ENCODE measurements at regions not wholly inside any gene's neighbourhood (a gene's known extent, or its start where the extent isn't known, plus 50 kb on each side); places are given as distances from the start of the nearest gene placed in this dataset.
A peak's percentile ranks its signal among the peaks of the same experiment; 100 is the strongest.

DNA sequence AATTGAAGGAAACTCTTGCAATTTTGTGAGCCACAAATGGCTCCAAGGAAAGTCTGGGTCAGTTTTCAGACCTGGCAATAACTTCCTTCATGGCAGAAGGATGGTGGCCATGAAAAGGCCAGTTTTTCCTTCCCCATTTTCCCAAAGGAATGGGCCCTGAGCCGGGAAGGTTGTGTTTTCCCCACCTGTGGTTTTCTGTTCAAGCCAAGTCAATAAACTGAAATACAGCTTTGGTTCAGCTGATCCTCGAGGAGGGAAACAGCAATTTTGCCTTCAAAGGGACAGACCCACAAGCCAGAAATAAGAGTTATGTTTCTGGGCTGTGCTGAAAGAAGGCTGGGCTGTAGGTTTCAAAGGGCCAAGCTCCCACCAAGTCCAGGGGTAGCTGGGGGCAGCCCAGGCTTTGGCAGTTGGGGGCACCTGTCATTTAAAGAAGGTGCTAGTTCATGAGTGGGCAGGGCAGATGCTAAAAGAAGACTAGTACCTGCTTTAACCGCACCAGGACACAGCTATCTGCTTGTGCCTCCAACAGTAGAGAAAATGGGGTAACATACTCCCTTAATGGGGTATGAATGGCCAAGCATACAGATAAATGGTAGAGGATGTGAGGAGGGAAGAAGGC lies 97.0 kb downstream of the TTC32 start:
- Histone ChIP-seq H3K4me1 (no peaks in the 10 kb centered on the region), H3K27me3 (no peaks in the 10 kb centered on the region), H3K4me3 (no peak overlapping the region), H3K27ac (no peak overlapping the region), H3K36me3 (no peaks in the 10 kb centered on the region), H3K9me3 (no peaks in the 10 kb centered on the region)
- ATAC-seq (ENCODE audit: low FRiP score in 2 of 2): no peak
- WGBS, 2 donors: 83 to 86% methylated on average over 3 of the region's 3 CpGs
- TF ChIP-seq EP300 (IDR thresholded peaks at IDR 0.05) (no peak), POLR2AphosphoS5 (IDR thresholded peaks at IDR 0.05) (no peak), POLR2A (IDR thresholded peaks at IDR 0.05) (no peak)
- TF ChIP-seq, protein P1, sequence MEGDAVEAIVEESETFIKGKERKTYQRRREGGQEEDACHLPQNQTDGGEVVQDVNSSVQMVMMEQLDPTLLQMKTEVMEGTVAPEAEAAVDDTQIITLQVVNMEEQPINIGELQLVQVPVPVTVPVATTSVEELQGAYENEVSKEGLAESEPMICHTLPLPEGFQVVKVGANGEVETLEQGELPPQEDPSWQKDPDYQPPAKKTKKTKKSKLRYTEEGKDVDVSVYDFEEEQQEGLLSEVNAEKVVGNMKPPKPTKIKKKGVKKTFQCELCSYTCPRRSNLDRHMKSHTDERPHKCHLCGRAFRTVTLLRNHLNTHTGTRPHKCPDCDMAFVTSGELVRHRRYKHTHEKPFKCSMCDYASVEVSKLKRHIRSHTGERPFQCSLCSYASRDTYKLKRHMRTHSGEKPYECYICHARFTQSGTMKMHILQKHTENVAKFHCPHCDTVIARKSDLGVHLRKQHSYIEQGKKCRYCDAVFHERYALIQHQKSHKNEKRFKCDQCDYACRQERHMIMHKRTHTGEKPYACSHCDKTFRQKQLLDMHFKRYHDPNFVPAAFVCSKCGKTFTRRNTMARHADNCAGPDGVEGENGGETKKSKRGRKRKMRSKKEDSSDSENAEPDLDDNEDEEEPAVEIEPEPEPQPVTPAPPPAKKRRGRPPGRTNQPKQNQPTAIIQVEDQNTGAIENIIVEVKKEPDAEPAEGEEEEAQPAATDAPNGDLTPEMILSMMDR (IDR thresholded peaks at IDR 0.05): no peak
- no peak for DNase-seq

DNA sequence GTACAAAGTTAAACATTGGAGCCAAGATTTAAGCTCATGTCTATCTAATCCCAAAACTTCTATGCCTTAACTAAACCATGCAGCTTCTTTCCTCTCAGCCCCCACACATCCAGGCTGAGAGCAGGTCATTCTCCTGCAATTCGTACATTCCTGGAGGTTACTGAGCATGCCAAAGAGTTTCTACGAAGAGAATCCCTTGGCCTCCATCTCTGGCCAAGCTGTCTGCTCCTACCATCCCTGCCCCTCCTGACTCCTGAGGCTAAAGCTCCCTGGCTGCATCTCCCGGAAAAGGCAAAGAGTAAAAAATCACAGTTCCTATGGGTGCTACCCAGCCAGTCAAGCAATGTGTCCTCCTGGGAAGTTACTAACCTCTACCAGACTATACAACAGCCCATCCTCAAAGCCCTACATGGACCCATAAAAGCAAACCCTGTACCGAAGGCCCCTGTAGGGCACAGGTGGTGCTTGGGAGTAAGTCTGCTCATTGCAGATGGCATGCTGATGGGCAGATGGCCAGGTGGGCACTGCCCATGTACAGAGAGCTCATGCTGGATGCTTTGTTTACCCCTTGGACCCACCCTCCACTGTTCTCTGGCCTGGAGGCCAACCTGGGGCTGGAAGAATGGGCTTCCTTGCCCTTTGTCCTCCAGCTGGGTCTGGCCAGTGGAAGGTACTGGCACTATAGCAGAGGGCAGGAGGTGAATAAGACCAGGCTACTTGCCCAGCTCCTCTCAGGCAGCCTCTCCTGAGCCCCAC lies 99.5 kb downstream of the TTC32 start:
- Histone ChIP-seq H3K4me1 (no peaks in the 10 kb centered on the region), H3K4me3 (no peak overlapping the region), H3K36me3 (no peaks in the 10 kb centered on the region), H3K9me3 (no peaks in the 10 kb centered on the region), H3K27ac (no peak overlapping the region), H3K27me3 (no peaks in the 10 kb centered on the region)
- no peak for TF ChIP-seq POLR2AphosphoS5 (IDR thresholded peaks at IDR 0.05)
- no peak for TF ChIP-seq EP300 (IDR thresholded peaks at IDR 0.05)
- TF ChIP-seq, protein P1 (IDR thresholded peaks at IDR 0.05): no peak
- TF ChIP-seq POLR2A (IDR thresholded peaks at IDR 0.05): no peak
- peak in 1 of 2 donors; percentile 34 for ATAC-seq (ENCODE audit: low FRiP score in 2 of 2)
- no peak for DNase-seq
- WGBS, 2 donors: 86 to 87% methylated on average over 4 of the region's 4 CpGs

DNA sequence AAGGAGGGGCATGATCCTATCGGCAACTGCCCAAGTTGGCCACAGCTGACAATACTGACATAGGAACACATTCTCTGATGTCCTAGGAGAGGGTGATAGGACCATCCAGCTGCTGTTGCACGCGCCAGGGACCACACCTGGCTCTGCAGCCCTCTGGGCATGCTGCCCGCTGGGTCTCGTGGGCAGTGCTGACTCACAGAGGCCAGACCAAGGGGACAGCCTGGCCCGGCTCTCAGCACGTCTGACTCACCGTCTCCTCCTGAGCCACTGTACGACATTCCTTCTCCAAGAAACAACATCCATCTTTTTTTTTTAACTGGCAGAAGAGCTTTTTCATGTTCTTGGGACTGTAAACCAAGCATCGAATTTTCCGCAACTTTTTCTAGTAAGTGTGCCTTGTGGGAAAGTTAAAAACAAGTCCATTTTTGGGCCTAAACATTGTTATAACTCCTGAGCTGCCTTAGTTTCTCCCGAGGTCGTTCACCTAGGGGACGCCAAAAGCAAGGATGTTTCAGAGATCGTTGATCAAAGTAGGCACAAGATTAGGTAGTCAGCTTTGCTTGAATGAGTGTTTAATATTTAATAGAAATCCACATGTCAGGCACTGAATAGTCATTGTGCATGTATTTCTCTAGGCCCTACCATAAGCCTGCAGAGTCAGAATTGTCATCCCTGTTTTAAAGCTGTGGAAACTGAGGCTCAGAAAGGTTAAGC lies 100.3 kb downstream of the TTC32 start:
- 75 to 83% methylated on average over 15 of the region's 15 CpGs for WGBS, 2 donors
- no peak overlapping the region for H3K4me3 ChIP-seq
- H3K27ac ChIP-seq: no peak overlapping the region
- TF ChIP-seq POLR2A (IDR thresholded peaks at IDR 0.05) (no peak), POLR2AphosphoS5 (IDR thresholded peaks at IDR 0.05) (peak in 1 of 2 donors; percentile 12)
- no peaks in the 10 kb centered on the region for H3K9me3 ChIP-seq
- no peaks in the 10 kb centered on the region for H3K4me1 ChIP-seq
- H3K36me3 ChIP-seq: no peaks in the 10 kb centered on the region
- H3K27me3 ChIP-seq: no peaks in the 10 kb centered on the region
- ATAC-seq (ENCODE audit: low FRiP score in 2 of 2) (peak; percentile 81 to 93), DNase-seq (peak; percentile 57 to 87)

DNA sequence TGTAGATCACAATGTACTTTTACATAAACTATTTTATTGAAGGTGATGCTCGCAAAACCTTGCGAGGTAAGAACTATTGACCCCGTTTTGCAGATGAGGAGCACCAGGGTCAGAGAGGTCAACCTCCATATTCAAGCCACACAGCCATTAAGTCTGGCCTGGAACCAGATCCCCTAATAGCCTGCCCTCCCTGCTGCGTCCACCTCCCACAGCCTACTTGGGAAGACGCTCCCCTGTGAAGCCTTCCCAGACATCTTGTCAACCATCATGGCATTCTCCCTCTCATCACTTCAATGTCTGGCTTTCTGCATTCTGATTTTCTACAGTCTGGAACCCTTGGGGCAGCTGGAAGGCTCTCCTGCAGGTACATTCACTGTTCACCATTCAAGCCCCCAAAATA lies 101.0 kb downstream of the TTC32 start:
- WGBS, 2 donors: 89 to 96% methylated on average over 5 of the region's 5 CpGs
- DNase-seq: no peak
- ATAC-seq (ENCODE audit: low FRiP score in 2 of 2): no peak
- Histone ChIP-seq H3K9me3 (no peaks in the 10 kb centered on the region), H3K27ac (no peak overlapping the region), H3K4me1 (no peaks in the 10 kb centered on the region), H3K27me3 (no peaks in the 10 kb centered on the region), H3K4me3 (no peak overlapping the region), H3K36me3 (no peaks in the 10 kb centered on the region)
- TF ChIP-seq POLR2AphosphoS5 (IDR thresholded peaks at IDR 0.05) (no peak), POLR2A (IDR thresholded peaks at IDR 0.05) (no peak), EP300 (IDR thresholded peaks at IDR 0.05) (no peak)
- TF ChIP-seq, protein P1 (IDR thresholded peaks at IDR 0.05): no peak

Data from upper lobe of left lung (tissue), 6 donors.